ENCODE measurements at regions not wholly inside any gene's neighbourhood (a gene's known extent, or its start where the extent isn't known, plus 50 kb on each side); places are given as distances from the start of the nearest gene placed in this dataset.

DNA sequence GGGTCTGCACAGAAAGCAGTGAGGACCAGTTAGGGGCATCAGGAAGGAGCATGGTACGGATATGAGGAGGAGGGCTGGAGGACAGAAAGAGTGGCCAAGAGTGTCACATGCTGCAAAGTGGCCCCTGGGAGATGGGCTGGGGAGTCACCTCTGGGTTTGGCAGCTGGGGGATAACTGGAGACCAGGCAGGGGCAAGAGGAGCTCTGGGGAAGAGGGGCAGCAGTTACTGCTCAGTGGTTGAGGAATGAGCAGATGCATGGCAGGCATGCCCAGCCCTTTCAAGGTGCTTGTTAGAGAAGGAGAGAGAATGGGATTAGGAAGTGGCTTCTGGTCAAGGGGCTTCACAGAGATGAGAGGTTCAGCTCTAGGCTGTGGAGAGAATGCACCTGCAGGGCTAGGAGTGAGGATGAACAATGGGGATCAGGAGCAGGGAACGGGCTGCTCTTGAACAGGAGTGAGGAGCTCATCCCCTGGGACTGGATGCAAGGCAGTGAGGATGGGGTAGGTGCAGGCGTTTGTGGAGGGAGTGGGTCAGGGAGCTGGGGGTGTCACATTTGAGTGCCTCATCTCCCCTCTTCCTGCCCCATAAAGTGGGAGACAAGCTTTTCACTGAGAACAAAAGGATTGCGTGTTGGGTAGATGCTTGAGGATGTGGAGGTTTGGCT lies 127.5 kb downstream of the PAPOLA start:
- Histone ChIP-seq H3K9me3 (no peaks in the 10 kb centered on the region), H3K27me3 (no peaks in the 10 kb centered on the region), H3K4me3 (no peak overlapping the region), H3K4me1 (no peaks in the 10 kb centered on the region), H3K27ac (no peak overlapping the region), H3K36me3 (no peaks in the 10 kb centered on the region)
- DNase-seq, result peak in 2 of 3 donors; percentile 8
- no peak for TF ChIP-seq POLR2A (IDR thresholded peaks at IDR 0.05)
- TF ChIP-seq, protein P1, sequence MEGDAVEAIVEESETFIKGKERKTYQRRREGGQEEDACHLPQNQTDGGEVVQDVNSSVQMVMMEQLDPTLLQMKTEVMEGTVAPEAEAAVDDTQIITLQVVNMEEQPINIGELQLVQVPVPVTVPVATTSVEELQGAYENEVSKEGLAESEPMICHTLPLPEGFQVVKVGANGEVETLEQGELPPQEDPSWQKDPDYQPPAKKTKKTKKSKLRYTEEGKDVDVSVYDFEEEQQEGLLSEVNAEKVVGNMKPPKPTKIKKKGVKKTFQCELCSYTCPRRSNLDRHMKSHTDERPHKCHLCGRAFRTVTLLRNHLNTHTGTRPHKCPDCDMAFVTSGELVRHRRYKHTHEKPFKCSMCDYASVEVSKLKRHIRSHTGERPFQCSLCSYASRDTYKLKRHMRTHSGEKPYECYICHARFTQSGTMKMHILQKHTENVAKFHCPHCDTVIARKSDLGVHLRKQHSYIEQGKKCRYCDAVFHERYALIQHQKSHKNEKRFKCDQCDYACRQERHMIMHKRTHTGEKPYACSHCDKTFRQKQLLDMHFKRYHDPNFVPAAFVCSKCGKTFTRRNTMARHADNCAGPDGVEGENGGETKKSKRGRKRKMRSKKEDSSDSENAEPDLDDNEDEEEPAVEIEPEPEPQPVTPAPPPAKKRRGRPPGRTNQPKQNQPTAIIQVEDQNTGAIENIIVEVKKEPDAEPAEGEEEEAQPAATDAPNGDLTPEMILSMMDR (IDR thresholded peaks at IDR 0.05), result no peak

DNA sequence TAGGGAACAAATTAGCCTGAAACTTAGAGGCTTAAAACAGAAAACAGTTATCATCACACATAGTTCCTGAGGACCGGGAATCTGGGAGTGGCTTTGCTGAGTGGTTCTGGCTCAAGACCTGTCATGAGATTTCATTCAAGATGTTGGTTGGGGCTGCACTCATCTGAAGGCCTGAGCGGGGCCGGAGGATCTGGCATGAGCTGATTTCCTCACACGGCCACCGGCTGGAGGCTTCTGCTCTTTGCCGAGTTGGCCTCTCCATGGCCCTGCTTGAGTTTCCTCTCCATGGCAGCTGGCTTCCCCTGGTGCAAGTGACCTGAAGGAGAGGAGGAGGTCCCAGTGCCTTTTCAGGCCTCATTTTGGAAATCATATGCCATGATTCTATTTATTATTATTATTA lies 128.1 kb downstream of the PAPOLA start:
- Histone ChIP-seq H3K9me3 (no peaks in the 10 kb centered on the region), H3K27ac (no peak overlapping the region), H3K36me3 (no peaks in the 10 kb centered on the region), H3K27me3 (no peaks in the 10 kb centered on the region), H3K4me1 (no peaks in the 10 kb centered on the region), H3K4me3 (no peak overlapping the region)
- TF ChIP-seq POLR2A (IDR thresholded peaks at IDR 0.05), result no peak
- TF ChIP-seq, protein P1 (IDR thresholded peaks at IDR 0.05), result no peak
- DNase-seq, result peak in 1 of 3 donors; percentile 11

DNA sequence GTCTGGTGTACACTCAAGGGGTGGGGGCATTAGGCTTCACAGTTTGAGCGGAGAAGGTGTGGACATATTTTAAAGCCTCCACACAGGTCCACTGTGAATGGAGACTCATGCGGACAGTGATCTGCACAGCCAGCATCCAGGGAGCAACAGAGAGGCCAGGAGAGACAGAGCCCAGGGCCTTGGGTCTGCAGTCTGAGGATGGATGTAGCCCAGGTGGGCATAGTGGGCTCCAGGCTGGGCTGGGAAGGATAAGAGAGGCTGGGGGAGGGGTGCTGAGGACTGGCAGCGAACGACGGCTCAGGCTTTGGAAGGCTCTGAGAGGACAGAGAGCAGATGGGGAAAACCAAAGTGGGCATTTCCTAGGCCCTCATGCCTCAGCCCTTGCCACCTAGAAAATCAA lies 128.8 kb downstream of the PAPOLA start:
- DNase-seq, result peak in 2 of 3 donors; percentile 10 to 29
- no peak for TF ChIP-seq POLR2A (IDR thresholded peaks at IDR 0.05)
- TF ChIP-seq, protein P1 (IDR thresholded peaks at IDR 0.05), result no peak
- H3K36me3 ChIP-seq, result no peaks in the 10 kb centered on the region

DNA sequence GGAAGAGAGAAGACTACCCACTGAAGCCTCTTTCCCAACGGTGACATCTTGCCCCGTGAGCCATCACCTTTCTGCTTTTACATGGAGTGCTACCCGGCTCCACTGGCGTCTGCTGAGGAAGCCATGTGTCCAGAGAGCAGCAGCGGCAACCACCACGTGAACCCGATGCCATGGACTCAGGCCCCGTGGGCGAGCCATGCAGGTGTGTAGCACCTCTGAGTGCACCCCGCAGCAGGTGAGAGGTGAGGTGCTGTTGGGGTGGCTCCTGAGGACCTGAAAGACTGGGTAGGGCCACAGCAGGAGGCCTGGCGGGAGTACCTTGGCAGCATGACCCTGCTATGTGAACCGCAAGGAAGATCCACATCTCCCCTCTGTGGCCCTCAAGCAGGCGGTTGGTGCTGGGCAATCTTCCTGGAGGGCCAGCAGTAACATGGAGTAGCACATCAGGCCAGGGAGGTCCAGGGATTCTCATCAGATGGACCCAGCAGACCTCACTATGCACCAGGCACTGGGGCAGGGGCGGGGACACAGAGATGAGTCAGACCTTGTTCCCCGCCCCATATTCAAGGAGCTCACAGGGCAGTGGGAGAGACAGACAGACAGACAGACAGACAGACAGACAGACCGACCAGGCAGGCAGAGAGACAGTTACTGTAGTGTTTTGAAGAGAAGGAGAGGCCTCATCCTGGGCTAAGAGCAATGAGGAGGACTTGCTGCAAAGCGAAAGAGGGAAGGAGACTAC lies 129.6 kb downstream of the PAPOLA start:
- Histone ChIP-seq H3K9me3 (no peaks in the 10 kb centered on the region), H3K4me1 (no peaks in the 10 kb centered on the region), H3K27me3 (no peaks in the 10 kb centered on the region), H3K27ac (no peak overlapping the region), H3K4me3 (no peak overlapping the region), H3K36me3 (no peaks in the 10 kb centered on the region)
- no peak for TF ChIP-seq POLR2A (IDR thresholded peaks at IDR 0.05)
- TF ChIP-seq, protein P1 (IDR thresholded peaks at IDR 0.05), result no peak
- peak in 2 of 3 donors; percentile 6 to 32 for DNase-seq

More for the DNA sequence above, 128.8 kb downstream of the PAPOLA start:
- no peak overlapping the region for H3K4me3 ChIP-seq
- H3K9me3 ChIP-seq, result no peaks in the 10 kb centered on the region
- H3K27ac ChIP-seq, result no peak overlapping the region
- no peaks in the 10 kb centered on the region for H3K4me1 ChIP-seq
- H3K27me3 ChIP-seq, result no peaks in the 10 kb centered on the region

DNA sequence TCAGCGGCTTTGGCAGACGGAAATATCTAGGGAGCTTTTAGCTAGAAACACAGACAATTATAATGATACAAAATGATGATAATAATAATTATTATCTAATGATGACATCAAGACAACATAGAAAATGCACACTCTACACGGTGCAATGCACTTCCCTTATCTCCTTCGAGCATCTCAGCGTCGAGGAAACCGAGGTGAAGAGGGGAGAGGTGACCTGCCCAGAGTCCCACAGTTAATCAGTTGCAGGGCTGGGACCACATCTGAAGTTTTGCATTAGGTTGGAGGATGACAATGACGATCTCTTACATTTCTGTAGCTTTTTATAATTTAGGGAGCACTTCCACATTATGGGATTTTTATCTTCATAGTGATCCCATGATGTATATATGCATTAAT lies 130.2 kb downstream of the PAPOLA start:
- Histone ChIP-seq H3K36me3 (no peaks in the 10 kb centered on the region), H3K4me3 (no peak overlapping the region), H3K27ac (no peak overlapping the region), H3K9me3 (no peaks in the 10 kb centered on the region), H3K4me1 (no peaks in the 10 kb centered on the region), H3K27me3 (no peaks in the 10 kb centered on the region)
- TF ChIP-seq POLR2A (IDR thresholded peaks at IDR 0.05), result no peak
- TF ChIP-seq, protein P1 (IDR thresholded peaks at IDR 0.05), result no peak
- DNase-seq, result no peak
